ENCODE measurements at regions not wholly inside any gene's neighbourhood (a gene's known extent, or its start where the extent isn't known, plus 50 kb on each side); places are given as distances from the start of the nearest gene placed in this dataset.

GRCh38 chr2:223366566-223366965 lies 235.6 kb downstream of the SCG2 start:
- Histone ChIP-seq H2BK12ac (ENCODE audit: low read depth, low read length) (no peak overlapping the region), H2BK120ac (replicated peaks; ENCODE audit: low read depth, low read length) (no peak overlapping the region), H4K91ac (replicated peaks; ENCODE audit: insufficient read length, low read length) (no peak overlapping the region), H2AFZ (ENCODE audit: low read length) (no peak overlapping the region), H3K4me1 (replicated peaks in 1 of 4; ENCODE audit: control insufficient read depth in 3 of 4, insufficient read depth in 4 of 4, low read length in 3 of 4) (no peaks in the 10 kb centered on the region), H4K8ac (ENCODE audit: extremely low read depth, insufficient read depth, low read length) (no peak overlapping the region), H3K27ac (ENCODE audit: low read depth, low read length) (no peak overlapping the region), H2BK20ac (ENCODE audit: low read length) (no peak overlapping the region), H3K23ac (ENCODE audit: insufficient read length) (no peak overlapping the region), H4K20me1 (replicated peaks in 1 of 2; ENCODE audit: control insufficient read depth in 1 of 2, insufficient read depth in 2 of 2, low read length in 2 of 2) (no peaks in the 10 kb centered on the region), H3K14ac (ENCODE audit: insufficient read length) (no peak overlapping the region), H3K79me1 (ENCODE audit: low read depth, low read length) (no peaks in the 10 kb centered on the region), H2BK5ac (ENCODE audit: low read depth, low read length) (no peak overlapping the region), H3K27me3 (replicated peaks in 1 of 4; ENCODE audit: control insufficient read depth in 3 of 4, extremely low read depth in 1 of 4, insufficient read depth in 3 of 4, low read length in 3 of 4) (no peaks in the 10 kb centered on the region), H3K23me2 (ENCODE audit: low read depth, low read length) (no peaks in the 10 kb centered on the region), H3K4me3 (ENCODE audit: extremely low read depth in 1 of 4, insufficient read depth in 2 of 4, low read depth in 3 of 4, low read length in 4 of 4) (no peak overlapping the region), H3K56ac (replicated peaks; ENCODE audit: insufficient read length, low read depth, low read length) (no peak overlapping the region), H2BK15ac (ENCODE audit: low read length) (no peak overlapping the region), H4K5ac (ENCODE audit: insufficient read length, low read depth, low read length) (no peak overlapping the region), H3K18ac (ENCODE audit: extremely low read depth, low read length) (no peak overlapping the region), H3K9ac (replicated peaks in 1 of 4; ENCODE audit: extremely low read depth in 1 of 4, low read depth in 3 of 4, low read length in 3 of 4) (no peak overlapping the region), H2AK5ac (ENCODE audit: low read depth, low read length) (no peak overlapping the region), H3K4me2 (ENCODE audit: insufficient read depth in 1 of 2, low read depth in 2 of 2, low read length in 2 of 2) (no peak overlapping the region), H3K4ac (replicated peaks; ENCODE audit: insufficient read length, low read depth, low read length) (no peak overlapping the region), H3K36me3 (ENCODE audit: control insufficient read depth in 2 of 4, insufficient read depth in 4 of 4, low read length in 3 of 4) (no peaks in the 10 kb centered on the region), H3K9me3 (ENCODE audit: insufficient read depth in 2 of 2, low read depth in 1 of 2, low read length in 1 of 2) (no peaks in the 10 kb centered on the region), H3K79me2 (ENCODE audit: control insufficient read depth in 1 of 2, insufficient read depth in 2 of 2, low read length in 2 of 2) (no peaks in the 10 kb centered on the region)
- CTCF ChIA-PET (ENCODE audit: partially characterized antibody), result interaction anchor here (1.5 kb wide), 1 partner anchor 11 kb away, joined by 3 read pairs; no protein-coding TSS in a partner anchor
- FAIRE-seq (no peak), DNase-seq (ENCODE audit: low read depth in 1 of 2, low spot score in 2 of 2) (no peak)
- WGBS, 2 experiments (ENCODE audit: extremely low coverage in 1 of 2, insufficient coverage in 1 of 2, insufficient read length in 1 of 2, insufficient replicate concordance in 2 of 2, low coverage in 1 of 2, low lambda C conversion rate in 2 of 2, missing lambda C conversion rate in 1 of 2), result 90% methylated on average over 5 of the region's 5 CpGs; no CpG with 5 or more reads in 1 of the 2 experiments
- POLR2A ChIA-PET (ENCODE audit: partially characterized antibody), result no interaction called here
- TF ChIP-seq TBP (IDR thresholded peaks at IDR 0.05; ENCODE audit: low read depth, low read length) (no peak), GABPA (IDR thresholded peaks at IDR 0.05; ENCODE audit: borderline replicate concordance, insufficient read depth, low read length) (no peak), EZH2 (IDR thresholded peaks at IDR 0.05; ENCODE audit: low read depth, low read length, severe bottlenecking) (no peak), CHD2 (IDR thresholded peaks at IDR 0.05; ENCODE audit: low read length) (no peak), SAP30 (IDR thresholded peaks at IDR 0.05; ENCODE audit: insufficient read depth, insufficient replicate concordance, low read length) (no peak), NANOG (IDR thresholded peaks at IDR 0.05; ENCODE audit: insufficient read depth, low read depth, low read length, poor library complexity, severe bottlenecking) (no peak), SP4 (IDR thresholded peaks at IDR 0.05; ENCODE audit: low read length) (no peak), POLR2A (IDR thresholded peaks at IDR 0.05; ENCODE audit: control extremely low read depth in 1 of 2, low read depth in 2 of 2, low read length in 2 of 2) (no peak)

Measured in H1 (cell line).